ENCODE measurements at regions not wholly inside any gene's neighbourhood (a gene's known extent, or its start where the extent isn't known, plus 50 kb on each side); places are given as distances from the start of the nearest gene placed in this dataset.
"Not testable (repeated sequence)": the region's sequence is repeated elsewhere in the genome, so short reads cannot be mapped to it uniquely, and the experiment has no call there.

- FAIRE-seq (no peak), DNase-seq (ENCODE audit: low read depth) (no peak)
- Histone ChIP-seq H3K27me3 (ENCODE audit: control insufficient read depth, insufficient read depth, low read length) (no peaks in the 10 kb centered on the region), H3K4me3 (ENCODE audit: low read depth, low read length) (no peak overlapping the region), H3K36me3 (ENCODE audit: control insufficient read depth, insufficient read depth, low read length) (no peaks in the 10 kb centered on the region)
- TF ChIP-seq CTCF (IDR thresholded peaks at IDR 0.05; ENCODE audit: insufficient read depth, low read length, severe bottlenecking), result no peak
Measured at GRCh38 chr6:97347111-97347510, 64.1 kb upstream of the MMS22L start.

GRCh38 chr6:97361286-97361685 lies 78.3 kb upstream of the MMS22L start:
- FAIRE-seq, result no peak
- no peak overlapping the region for H3K4me3 ChIP-seq (ENCODE audit: low read depth, low read length)
- no peak for TF ChIP-seq CTCF (IDR thresholded peaks at IDR 0.05; ENCODE audit: insufficient read depth, low read length, severe bottlenecking)
- no peaks in the 10 kb centered on the region for H3K36me3 ChIP-seq (ENCODE audit: control insufficient read depth, insufficient read depth, low read length)
- peak; percentile 25 for DNase-seq (ENCODE audit: low read depth)
- H3K27me3 ChIP-seq (ENCODE audit: control insufficient read depth, insufficient read depth, low read length), result no peaks in the 10 kb centered on the region

- Histone ChIP-seq H3K4me3 (ENCODE audit: low read depth, low read length) (no peak overlapping the region), H3K36me3 (ENCODE audit: control insufficient read depth, insufficient read depth, low read length) (no peaks in the 10 kb centered on the region), H3K27me3 (ENCODE audit: control insufficient read depth, insufficient read depth, low read length) (no peaks in the 10 kb centered on the region)
- no peak for DNase-seq (ENCODE audit: low read depth)
- no peak for TF ChIP-seq CTCF (IDR thresholded peaks at IDR 0.05; ENCODE audit: insufficient read depth, low read length, severe bottlenecking)
- no peak for FAIRE-seq
Measured at GRCh38 chr6:97364327-97364726, 81.3 kb upstream of the MMS22L start.

- H3K36me3 ChIP-seq (ENCODE audit: control insufficient read depth, insufficient read depth, low read length); DNase-seq (ENCODE audit: low read depth); FAIRE-seq; H3K4me3 ChIP-seq (ENCODE audit: low read depth, low read length); H3K27me3 ChIP-seq (ENCODE audit: control insufficient read depth, insufficient read depth, low read length): not testable (repeated sequence)
Measured at GRCh38 chr6:97382071-97382470, 99.1 kb upstream of the MMS22L start.

- H3K4me3 ChIP-seq (ENCODE audit: low read depth, low read length), result no peak overlapping the region
- no peak for FAIRE-seq
- H3K36me3 ChIP-seq (ENCODE audit: control insufficient read depth, insufficient read depth, low read length), result no peaks in the 10 kb centered on the region
- no peak for TF ChIP-seq CTCF (IDR thresholded peaks at IDR 0.05; ENCODE audit: insufficient read depth, low read length, severe bottlenecking)
- DNase-seq (ENCODE audit: low read depth), result no peak
- H3K27me3 ChIP-seq (ENCODE audit: control insufficient read depth, insufficient read depth, low read length), result no peaks in the 10 kb centered on the region
Measured at GRCh38 chr6:97392735-97393134, 109.7 kb upstream of the MMS22L start.

- H3K36me3 ChIP-seq (ENCODE audit: control insufficient read depth, insufficient read depth, low read length), result no peaks in the 10 kb centered on the region
- FAIRE-seq (no peak), DNase-seq (ENCODE audit: low read depth) (peak; percentile 67)
- no peak overlapping the region for H3K4me3 ChIP-seq (ENCODE audit: low read depth, low read length)
- peak; percentile 70 for TF ChIP-seq CTCF (IDR thresholded peaks at IDR 0.05; ENCODE audit: insufficient read depth, low read length, severe bottlenecking)
- no peaks in the 10 kb centered on the region for H3K27me3 ChIP-seq (ENCODE audit: control insufficient read depth, insufficient read depth, low read length)
Measured at GRCh38 chr6:97394160-97394748, 111.2 kb upstream of the MMS22L start.

Data from bronchial epithelial cell (primary cell).